NCI-H526 (cell line): ENCODE measurements at regions not wholly inside any gene's neighbourhood (a gene's known extent, or its start where the extent isn't known, plus 50 kb on each side); places are given as distances from the start of the nearest gene placed in this dataset.
A peak's percentile ranks its signal among the peaks of the same experiment; 100 is the strongest.

Experiments used
- DNase-seq, 2 experiments: peaks; one replicate each; lab custom pipeline; 2025; lab: John Stamatoyannopoulos, UW

GRCh38 chr13:54162069-54162468 is 1133.5 kb downstream of the OLFM4 start:
- DNase-seq: peak in 1 of 2 experiments; percentile 39

- no peak for DNase-seq
Measured at GRCh38 chr13:54165581-54166215, 1137.1 kb downstream of the OLFM4 start.

- DNase-seq: no peak
Measured at GRCh38 chr13:54173996-54174395, 1145.4 kb downstream of the OLFM4 start.

GRCh38 chr13:54175466-54175865 is 1146.9 kb downstream of the OLFM4 start:
- DNase-seq: peak in 1 of 2 experiments; percentile 30

- DNase-seq: no peak
Measured at GRCh38 chr13:54177466-54177865, 1148.9 kb downstream of the OLFM4 start.

- DNase-seq: no peak
Measured at GRCh38 chr13:54183166-54183565, 1154.6 kb downstream of the OLFM4 start.

GRCh38 chr13:54183728-54184127 is 1155.1 kb downstream of the OLFM4 start:
- no peak for DNase-seq

GRCh38 chr13:54184576-54184975 is 1156.0 kb downstream of the OLFM4 start:
- DNase-seq: no peak

- peak in 1 of 2 experiments; percentile 21 for DNase-seq
Measured at GRCh38 chr13:54185101-54185500, 1156.5 kb downstream of the OLFM4 start.

- peak; percentile 16 to 60 for DNase-seq
Measured at GRCh38 chr13:54185785-54186184, 1157.2 kb downstream of the OLFM4 start.

- DNase-seq: no peak
Measured at GRCh38 chr13:54187461-54187860, 1158.8 kb downstream of the OLFM4 start.

- peak; percentile 86 to 94 for DNase-seq
Measured at GRCh38 chr13:54194233-54195024, 1165.8 kb downstream of the OLFM4 start.

GRCh38 chr13:54196684-54197083 is 1168.1 kb downstream of the OLFM4 start:
- DNase-seq: no peak

- DNase-seq: no peak
Measured at GRCh38 chr13:54198911-54199310, 1170.3 kb downstream of the OLFM4 start.

GRCh38 chr13:54206626-54207025 is 1178.0 kb downstream of the OLFM4 start:
- no peak for DNase-seq

- no peak for DNase-seq
Measured at GRCh38 chr13:54210397-54211049, 1181.9 kb downstream of the OLFM4 start.

- no peak for DNase-seq
Measured at GRCh38 chr13:54216221-54216620, 1187.6 kb downstream of the OLFM4 start.

GRCh38 chr13:54226876-54227275 is 1198.3 kb downstream of the OLFM4 start:
- no peak for DNase-seq

- no peak for DNase-seq
Measured at GRCh38 chr13:54232700-54233099, 1204.1 kb downstream of the OLFM4 start.

- no peak for DNase-seq
Measured at GRCh38 chr13:54234607-54235006, 1206.0 kb downstream of the OLFM4 start.

- DNase-seq: peak; percentile 33 to 38
Measured at GRCh38 chr13:54241719-54242118, 1213.1 kb downstream of the OLFM4 start.

GRCh38 chr13:54248306-54248705 is 1219.7 kb downstream of the OLFM4 start:
- DNase-seq: no peak

- DNase-seq: no peak
Measured at GRCh38 chr13:54261856-54262255, 1233.2 kb downstream of the OLFM4 start.
